ENCODE measurements at regions not wholly inside any gene's neighbourhood (a gene's known extent, or its start where the extent isn't known, plus 50 kb on each side); places are given as distances from the start of the nearest gene placed in this dataset.
A peak's percentile ranks its signal among the peaks of the same experiment; 100 is the strongest.

DNA sequence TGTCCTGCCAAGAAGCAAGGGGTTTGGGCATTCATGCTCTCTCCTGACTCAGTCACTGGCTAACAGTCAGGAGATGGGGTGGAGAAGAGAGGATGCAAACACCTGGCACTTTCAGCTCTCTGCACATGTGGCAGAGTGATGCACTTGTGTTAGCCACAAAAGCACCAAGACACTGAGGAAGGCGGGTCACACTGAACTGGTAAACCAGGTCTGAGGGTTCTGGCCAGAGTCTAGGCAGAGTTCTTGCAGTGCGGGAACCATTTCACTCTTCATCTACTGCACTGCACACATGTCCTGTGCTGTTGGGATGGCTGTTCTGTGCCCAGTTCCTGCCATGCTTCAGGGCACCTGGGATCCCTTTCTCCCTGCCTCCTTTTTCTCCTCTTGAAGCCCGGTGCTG is 157.1 kb upstream of the GDNF start:
- H3K4me1 ChIP-seq, result peaks cover 0 to under 1% (median 0%) of the 10 kb centered on the region in 4 donors
- H3K36me3 ChIP-seq, result no peaks in the 10 kb centered on the region
- intact Hi-C loops (cut with DNase I), result no loop called here
- H3K4me3 ChIP-seq, result no peak overlapping the region
- H3K27me3 ChIP-seq, result no peaks in the 10 kb centered on the region
- TF ChIP-seq POLR2A (IDR thresholded peaks at IDR 0.05; ENCODE audit: low read depth) (no peak), POLR2AphosphoS5 (IDR thresholded peaks at IDR 0.05) (no peak), EP300 (IDR thresholded peaks at IDR 0.05) (no peak)
- TF ChIP-seq, protein P1, sequence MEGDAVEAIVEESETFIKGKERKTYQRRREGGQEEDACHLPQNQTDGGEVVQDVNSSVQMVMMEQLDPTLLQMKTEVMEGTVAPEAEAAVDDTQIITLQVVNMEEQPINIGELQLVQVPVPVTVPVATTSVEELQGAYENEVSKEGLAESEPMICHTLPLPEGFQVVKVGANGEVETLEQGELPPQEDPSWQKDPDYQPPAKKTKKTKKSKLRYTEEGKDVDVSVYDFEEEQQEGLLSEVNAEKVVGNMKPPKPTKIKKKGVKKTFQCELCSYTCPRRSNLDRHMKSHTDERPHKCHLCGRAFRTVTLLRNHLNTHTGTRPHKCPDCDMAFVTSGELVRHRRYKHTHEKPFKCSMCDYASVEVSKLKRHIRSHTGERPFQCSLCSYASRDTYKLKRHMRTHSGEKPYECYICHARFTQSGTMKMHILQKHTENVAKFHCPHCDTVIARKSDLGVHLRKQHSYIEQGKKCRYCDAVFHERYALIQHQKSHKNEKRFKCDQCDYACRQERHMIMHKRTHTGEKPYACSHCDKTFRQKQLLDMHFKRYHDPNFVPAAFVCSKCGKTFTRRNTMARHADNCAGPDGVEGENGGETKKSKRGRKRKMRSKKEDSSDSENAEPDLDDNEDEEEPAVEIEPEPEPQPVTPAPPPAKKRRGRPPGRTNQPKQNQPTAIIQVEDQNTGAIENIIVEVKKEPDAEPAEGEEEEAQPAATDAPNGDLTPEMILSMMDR (IDR thresholded peaks at IDR 0.05), result no peak
- 88% methylated on average over 1 of the region's 3 CpGs for WGBS
- no peaks in the 10 kb centered on the region for H3K9me3 ChIP-seq
- H3K27ac ChIP-seq (replicated peaks in 1 of 4), result no peak overlapping the region
- DNase-seq (ENCODE audit: extremely low spot score), result peak; percentile 68

DNA sequence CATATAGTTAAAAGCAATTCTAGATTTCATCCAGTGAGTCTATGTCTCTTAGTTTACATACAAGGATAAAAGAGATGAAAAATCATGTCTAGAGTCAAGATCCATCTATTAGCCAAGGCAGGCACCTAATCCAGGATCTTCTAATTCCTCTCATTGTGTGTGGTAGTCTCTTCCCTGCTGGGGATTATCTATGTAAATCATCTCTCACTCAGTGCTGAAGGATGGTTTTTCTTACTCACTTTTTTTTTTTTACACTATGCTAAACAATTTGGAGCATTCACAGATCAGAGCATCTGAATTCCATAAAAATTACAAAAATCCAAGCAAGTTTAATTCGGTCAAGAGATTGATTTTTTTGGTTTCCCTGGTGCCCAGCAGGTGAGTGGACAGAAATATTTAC is 154.9 kb upstream of the GDNF start:
- Histone ChIP-seq H3K4me3 (no peak overlapping the region), H3K27me3 (no peaks in the 10 kb centered on the region), H3K36me3 (no peaks in the 10 kb centered on the region), H3K4me1 (peaks cover 8 to 21% (median 19%) of the 10 kb centered on the region in 4 donors), H3K27ac (replicated peaks in 1 of 4) (no peak overlapping the region), H3K9me3 (no peaks in the 10 kb centered on the region)
- DNase-seq (ENCODE audit: extremely low spot score), result no peak
- 95% methylated on average over 1 of the region's 1 CpG for WGBS
- TF ChIP-seq, protein P1 (IDR thresholded peaks at IDR 0.05), result no peak
- no peak for TF ChIP-seq POLR2A (IDR thresholded peaks at IDR 0.05; ENCODE audit: low read depth)
- TF ChIP-seq EP300 (IDR thresholded peaks at IDR 0.05), result no peak
- TF ChIP-seq POLR2AphosphoS5 (IDR thresholded peaks at IDR 0.05), result no peak
- intact Hi-C loops (cut with DNase I), result no loop called here

DNA sequence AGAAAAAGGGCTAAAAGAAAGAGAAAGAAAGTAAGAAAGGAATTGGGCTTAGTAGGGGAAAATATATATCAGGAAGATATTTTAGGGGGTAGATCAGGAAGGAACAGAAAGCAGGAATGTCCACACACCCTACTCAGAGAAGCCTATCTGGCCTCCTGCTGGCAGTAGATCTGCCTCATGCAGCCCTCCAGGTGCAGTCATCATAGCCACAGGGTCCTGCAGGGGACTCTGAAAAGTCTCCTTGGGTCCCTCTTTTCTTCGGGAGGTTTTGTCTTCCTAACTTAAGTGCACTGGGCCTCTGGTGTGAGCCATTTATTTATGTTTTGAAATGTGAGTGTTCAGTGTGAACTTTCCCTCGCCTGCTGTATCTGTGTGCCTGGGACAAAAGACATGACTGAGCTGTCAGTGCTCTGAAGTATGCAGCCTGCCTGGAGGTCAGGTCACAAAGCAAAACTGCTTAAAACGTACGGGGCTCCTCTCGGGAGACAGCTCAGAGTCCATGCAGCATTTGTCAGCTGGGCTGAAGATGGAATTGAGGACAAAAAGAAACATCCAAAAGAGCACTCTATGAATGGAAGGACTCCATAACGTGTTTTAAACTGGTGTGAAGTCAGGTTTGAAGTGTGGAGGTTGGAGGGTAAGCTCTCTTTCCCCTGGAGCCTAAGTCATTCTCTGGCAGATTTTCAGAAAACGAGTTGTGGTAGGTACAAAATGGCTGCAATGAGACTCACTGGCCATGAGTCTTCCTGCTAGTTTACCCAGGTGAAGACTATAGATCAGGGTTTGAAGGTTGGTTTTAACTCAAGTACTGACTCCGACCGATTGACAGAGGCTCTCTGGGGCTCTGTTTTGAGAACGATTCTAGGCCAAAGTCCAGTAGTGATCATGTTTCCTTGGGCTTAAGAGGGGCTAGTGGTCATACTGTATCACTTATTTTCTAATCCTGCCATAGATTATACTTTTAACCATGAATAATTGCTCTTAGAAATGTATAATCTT is 151.8 kb upstream of the GDNF start:
- H3K9me3 ChIP-seq, result no peaks in the 10 kb centered on the region
- H3K4me1 ChIP-seq, result peaks cover 8 to 51% (median 41%) of the 10 kb centered on the region in 4 donors
- 68% methylated on average over 10 of the region's 10 CpGs for WGBS
- TF ChIP-seq EP300 (IDR thresholded peaks at IDR 0.05) (no peak), POLR2A (IDR thresholded peaks at IDR 0.05; ENCODE audit: low read depth) (no peak), POLR2AphosphoS5 (IDR thresholded peaks at IDR 0.05) (no peak)
- TF ChIP-seq, protein P1 (IDR thresholded peaks at IDR 0.05), result no peak
- H3K27ac ChIP-seq (replicated peaks in 1 of 4), result peak overlapping the region in 2 of 4 donors; percentile 40 to 59
- H3K27me3 ChIP-seq, result no peaks in the 10 kb centered on the region
- intact Hi-C loops (cut with DNase I), result no loop called here
- H3K4me3 ChIP-seq, result no peak overlapping the region
- no peak for DNase-seq (ENCODE audit: extremely low spot score)
- H3K36me3 ChIP-seq, result no peaks in the 10 kb centered on the region

DNA sequence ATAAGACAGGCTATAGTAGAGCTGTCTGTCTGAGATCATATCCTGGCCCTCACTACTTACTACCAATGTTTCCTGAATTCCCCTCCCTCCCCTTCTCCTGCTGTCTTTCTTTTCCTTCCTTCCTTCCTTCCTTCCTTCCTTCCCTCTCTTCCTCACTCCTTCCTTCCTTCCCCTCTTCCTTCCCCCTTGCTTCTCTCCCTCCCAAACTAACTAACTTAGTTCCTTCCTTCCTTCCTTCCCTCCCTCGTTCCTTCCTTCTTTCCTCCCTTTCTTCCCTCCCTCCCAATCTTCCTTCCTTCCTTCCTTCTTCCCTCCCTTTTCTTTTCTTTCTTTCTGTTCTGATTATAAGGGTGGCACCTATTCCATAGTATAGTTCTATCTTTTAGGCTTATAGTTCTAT is 150.0 kb upstream of the GDNF start:
- Histone ChIP-seq H3K27ac (replicated peaks in 1 of 4) (peak overlapping the region in 3 of 4 donors; percentile 5 to 59 (median 40)), H3K36me3 (no peaks in the 10 kb centered on the region), H3K27me3 (no peaks in the 10 kb centered on the region), H3K4me1 (peaks cover 8 to 56% (median 41%) of the 10 kb centered on the region in 4 donors), H3K9me3 (no peaks in the 10 kb centered on the region), H3K4me3 (no peak overlapping the region)
- WGBS, result 89% methylated on average over 1 of the region's 1 CpG
- DNase-seq (ENCODE audit: extremely low spot score), result no peak
- TF ChIP-seq POLR2A (IDR thresholded peaks at IDR 0.05; ENCODE audit: low read depth) (no peak), POLR2AphosphoS5 (IDR thresholded peaks at IDR 0.05) (no peak), EP300 (IDR thresholded peaks at IDR 0.05) (no peak)
- TF ChIP-seq, protein P1 (IDR thresholded peaks at IDR 0.05), result no peak
- intact Hi-C loops (cut with DNase I), result no loop called here
